D341Med (cell line): ENCODE measurements at regions not wholly inside any gene's neighbourhood (a gene's known extent, or its start where the extent isn't known, plus 50 kb on each side); places are given as distances from the start of the nearest gene placed in this dataset.
"Not testable (repeated sequence)": the region's sequence is repeated elsewhere in the genome, so short reads cannot be mapped to it uniquely, and the experiment has no call there.

Experiments used
- DNase-seq: peaks from one replicate; pipeline ENCODE4 v3.0.0; 2012; ENCODE audit warnings: low spot score

GRCh38 chr4:118587946-118588345 lies 97.2 kb upstream of the METTL14 start:
- no peak for DNase-seq

GRCh38 chr4:118589471-118590055 lies 95.6 kb upstream of the METTL14 start:
- DNase-seq, result no peak

GRCh38 chr4:118591339-118592046 lies 93.7 kb upstream of the METTL14 start:
- DNase-seq, result peak; percentile 90

- DNase-seq, result not testable (repeated sequence)
Observed at GRCh38 chr4:118592289-118592688, 92.9 kb upstream of the METTL14 start.

GRCh38 chr4:118595883-118596282 lies 89.3 kb upstream of the METTL14 start:
- not testable (repeated sequence) for DNase-seq

- not testable (repeated sequence) for DNase-seq
Observed at GRCh38 chr4:118625097-118625496, 60.1 kb upstream of the METTL14 start.

GRCh38 chr4:118629697-118630096 lies 55.5 kb upstream of the METTL14 start:
- DNase-seq, result peak; percentile 0

GRCh38 chr4:118630897-118631296 lies 54.3 kb upstream of the METTL14 start:
- not testable (repeated sequence) for DNase-seq

- peak; percentile 0 for DNase-seq
Observed at GRCh38 chr4:118631321-118632050, 53.7 kb upstream of the METTL14 start.

- DNase-seq, result not testable (repeated sequence)
Observed at GRCh38 chr4:118633476-118633875, 51.7 kb upstream of the METTL14 start.

- DNase-seq, result peak; percentile 0
Observed at GRCh38 chr4:118634126-118634875, 50.9 kb upstream of the METTL14 start.
